Trophoblast cell (in vitro differentiated cells and primary cell): ENCODE measurements at regions not wholly inside any gene's neighbourhood (a gene's known extent, or its start where the extent isn't known, plus 50 kb on each side); places are given as distances from the start of the nearest gene placed in this dataset.

Experiments
- DNase-seq, 2 donors: peaks; one replicate each; pipeline ENCODE4 v3.0.0-alpha.2; 2016
- H2AFZ ChIP-seq: 2 replicates; pipeline ENCODE4 v1.6.1; 2013; ENCODE audit warnings: low read length, moderate library complexity, mild to moderate bottlenecking; ENCODE audit not compliant: insufficient read depth, poor library complexity
- H2AK5ac ChIP-seq: 2 replicates; pipeline ENCODE4 v1.6.1; 2013; ENCODE audit warnings: mild to moderate bottlenecking, low read length
- H2BK120ac ChIP-seq: 2 replicates; pipeline ENCODE4 v1.6.1; 2013; ENCODE audit warnings: low read length, mild to moderate bottlenecking, moderate library complexity; ENCODE audit not compliant: insufficient read depth, poor library complexity
- H2BK12ac ChIP-seq: 2 replicates; pipeline ENCODE4 v1.6.1; 2013; ENCODE audit warnings: mild to moderate bottlenecking, low read length, moderate library complexity
- H2BK5ac ChIP-seq: 2 replicates; pipeline ENCODE4 v1.6.1; 2013; ENCODE audit warnings: low read length, low read depth, moderate library complexity, mild to moderate bottlenecking; ENCODE audit not compliant: poor library complexity
- H3K14ac ChIP-seq: 2 replicates; pipeline ENCODE4 v1.6.1; 2013; ENCODE audit warnings: mild to moderate bottlenecking, low read length
- H3K18ac ChIP-seq: 2 replicates; pipeline ENCODE4 v1.6.1; 2013; ENCODE audit warnings: mild to moderate bottlenecking, low read length
- H3K23ac ChIP-seq: 2 replicates; pipeline ENCODE4 v1.6.1; 2013; ENCODE audit warnings: low read length
- H3K27ac ChIP-seq: 2 replicates; pipeline ENCODE4 v1.5.1; 2013; ENCODE audit warnings: low read depth, mild to moderate bottlenecking, inconsistent platforms, low read length, moderate library complexity
- H3K27me3 ChIP-seq: 2 replicates; pipeline ENCODE4 v1.6.1; 2013; ENCODE audit warnings: inconsistent platforms, mild to moderate bottlenecking, low read length, moderate library complexity; ENCODE audit not compliant: insufficient read depth
- H3K36me3 ChIP-seq, 2 experiments: 1 replicate in 1 of 2; 2 replicates in 1 of 2; pipeline ENCODE4 v1.6.1; 2013; ENCODE audit warnings: low read length in 2 of 2, mild to moderate bottlenecking in 2 of 2, moderate library complexity in 1 of 2; ENCODE audit not compliant: insufficient read depth in 2 of 2, control insufficient read depth in 1 of 2
- H3K4ac ChIP-seq: 2 replicates; pipeline ENCODE4 v1.6.1; 2013; ENCODE audit warnings: low read depth, mild to moderate bottlenecking, low read length, moderate library complexity
- H3K4me1 ChIP-seq, 2 experiments: 1 replicate in 1 of 2; 2 replicates in 1 of 2; pipeline ENCODE4 v1.6.1; 2013; ENCODE audit warnings: low read length in 2 of 2, mild to moderate bottlenecking in 2 of 2, moderate library complexity in 1 of 2; ENCODE audit not compliant: insufficient read depth in 2 of 2, control insufficient read depth in 1 of 2
- H3K4me2 ChIP-seq: 2 replicates; pipeline ENCODE4 v1.6.1; 2013; ENCODE audit warnings: inconsistent platforms, mild to moderate bottlenecking, low read length, moderate library complexity
- H3K4me3 ChIP-seq: 2 replicates; pipeline ENCODE4 v1.5.1; 2013; ENCODE audit warnings: mild to moderate bottlenecking, low read depth, low read length, inconsistent platforms
- H3K79me1 ChIP-seq: one replicate; pipeline ENCODE4 v1.6.1; 2013; ENCODE audit warnings: low read length
- H3K79me2 ChIP-seq: 2 replicates; pipeline ENCODE4 v1.6.1; 2013; ENCODE audit warnings: low read length, mild to moderate bottlenecking; ENCODE audit not compliant: control insufficient read depth, insufficient read depth, poor library complexity
- H3K9ac ChIP-seq: 2 replicates; pipeline ENCODE4 v1.6.1; 2013; ENCODE audit warnings: mild to moderate bottlenecking, low read length
- H3K9me3 ChIP-seq: 2 replicates; pipeline ENCODE4 v1.6.1; 2013; ENCODE audit warnings: low read depth, mild to moderate bottlenecking, control low read depth, inconsistent platforms, low read length; ENCODE audit not compliant: insufficient read depth
- H4K12ac ChIP-seq: 2 replicates; pipeline ENCODE4 v1.6.1; 2013; ENCODE audit warnings: low read depth, mild to moderate bottlenecking, low read length, moderate library complexity
- H4K8ac ChIP-seq: 2 replicates; pipeline ENCODE4 v1.6.1; 2013; ENCODE audit warnings: low read depth, mild to moderate bottlenecking, low read length, moderate library complexity
- H4K91ac ChIP-seq: one replicate; pipeline ENCODE4 v1.6.1; 2013; ENCODE audit warnings: low read depth, mild to moderate bottlenecking, low read length, moderate library complexity
- WGBS: extraction: QIAGEN DNeasy Blood & Tissue Kit; methylation state at CpG from one replicate; pipeline ENCODE4 v1.1.7; 2013; ENCODE audit warnings: missing lambda C conversion rate; ENCODE audit not compliant: insufficient read length, insufficient coverage; ENCODE audit errors: extremely low coverage; 5-methylcytosine and 5-hydroxymethylcytosine counted together

DNA sequence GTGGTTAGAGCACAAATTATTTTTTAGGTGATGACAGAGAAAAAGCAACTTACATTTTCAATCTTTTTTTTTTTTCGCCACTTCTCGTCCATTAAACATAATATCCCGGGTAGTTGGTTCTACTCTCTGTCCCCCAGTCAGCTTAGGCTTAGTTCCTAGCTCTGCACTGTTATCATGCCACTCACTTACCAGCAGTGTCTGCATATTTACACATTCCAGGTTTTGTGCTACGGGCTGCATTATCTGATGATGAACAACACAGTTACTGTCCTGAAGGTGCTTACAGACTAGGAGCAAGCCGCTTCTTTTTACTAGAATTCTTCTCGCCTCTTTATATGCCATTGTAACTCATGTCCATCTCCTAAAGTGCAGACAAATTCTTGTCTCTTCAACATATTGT, 121.8 kb upstream of the NPVF start:
- no peaks in the 10 kb centered on the region for H3K9me3 ChIP-seq
- no peak overlapping the region for H4K91ac ChIP-seq
- H3K4me1 ChIP-seq, result peaks cover 4 to 10% of the 10 kb centered on the region in 2 experiments
- no peak overlapping the region for H3K9ac ChIP-seq
- no peak overlapping the region for H2BK120ac ChIP-seq
- H4K8ac ChIP-seq, result no peak overlapping the region
- H2AFZ ChIP-seq, result no peak overlapping the region
- H2AK5ac ChIP-seq, result no peak overlapping the region
- no peak overlapping the region for H3K23ac ChIP-seq
- H3K27me3 ChIP-seq, result no peaks in the 10 kb centered on the region
- no peak overlapping the region for H3K27ac ChIP-seq
- WGBS, result no CpG with 5 or more reads among the region's 6 CpGs
- H3K79me2 ChIP-seq, result no peaks in the 10 kb centered on the region
- no peak overlapping the region for H2BK5ac ChIP-seq
- no peak overlapping the region for H4K12ac ChIP-seq
- H3K4me3 ChIP-seq, result no peak overlapping the region
- DNase-seq, result peak; percentile 77 to 87
- H3K4ac ChIP-seq, result no peak overlapping the region
- no peak overlapping the region for H3K18ac ChIP-seq
- no peaks in the 10 kb centered on the region for H3K36me3 ChIP-seq
- H3K79me1 ChIP-seq, result peaks cover 6% of the 10 kb centered on the region
- peak overlapping the region; percentile 9 for H3K4me2 ChIP-seq
- no peak overlapping the region for H3K14ac ChIP-seq
- H2BK12ac ChIP-seq, result no peak overlapping the region

DNA sequence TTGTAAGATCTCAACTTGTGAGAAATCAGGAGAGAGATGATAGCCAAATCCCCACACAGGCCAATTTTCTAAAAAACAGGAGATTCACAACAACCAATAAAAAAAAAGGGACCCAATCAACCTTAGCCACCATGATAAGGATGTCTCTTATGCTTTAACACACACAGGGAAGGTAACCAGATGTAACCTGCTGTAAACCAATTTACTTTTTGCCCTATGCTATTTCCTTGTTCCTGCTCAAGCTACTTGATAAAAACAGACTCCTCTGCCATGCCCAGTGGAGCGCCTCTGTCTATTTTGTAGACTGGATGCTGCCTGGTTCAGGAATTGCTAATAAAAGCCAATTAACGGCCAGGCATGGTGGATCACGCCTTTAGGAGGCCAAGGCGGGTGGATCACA, 123.5 kb upstream of the NPVF start:
- no peak overlapping the region for H3K18ac ChIP-seq
- H3K4me3 ChIP-seq, result no peak overlapping the region
- no peaks in the 10 kb centered on the region for H3K27me3 ChIP-seq
- peaks cover 6% of the 10 kb centered on the region for H3K79me1 ChIP-seq
- no peaks in the 10 kb centered on the region for H3K79me2 ChIP-seq
- no peak overlapping the region for H2BK120ac ChIP-seq
- no peak overlapping the region for H2AK5ac ChIP-seq
- no peak overlapping the region for H4K91ac ChIP-seq
- no peak overlapping the region for H3K4ac ChIP-seq
- no peak overlapping the region for H3K23ac ChIP-seq
- H2AFZ ChIP-seq, result no peak overlapping the region
- H3K36me3 ChIP-seq, result no peaks in the 10 kb centered on the region
- no peak overlapping the region for H2BK5ac ChIP-seq
- H4K12ac ChIP-seq, result no peak overlapping the region
- H4K8ac ChIP-seq, result no peak overlapping the region
- H3K27ac ChIP-seq, result no peak overlapping the region
- peaks cover 4 to 10% of the 10 kb centered on the region in 2 experiments for H3K4me1 ChIP-seq
- no CpG with 5 or more reads among the region's 4 CpGs for WGBS
- H3K9me3 ChIP-seq, result no peaks in the 10 kb centered on the region
- H3K9ac ChIP-seq, result no peak overlapping the region
- H3K4me2 ChIP-seq, result no peak overlapping the region
- no peak for DNase-seq
- peak overlapping the region; percentile 34 for H2BK12ac ChIP-seq
- no peak overlapping the region for H3K14ac ChIP-seq

DNA sequence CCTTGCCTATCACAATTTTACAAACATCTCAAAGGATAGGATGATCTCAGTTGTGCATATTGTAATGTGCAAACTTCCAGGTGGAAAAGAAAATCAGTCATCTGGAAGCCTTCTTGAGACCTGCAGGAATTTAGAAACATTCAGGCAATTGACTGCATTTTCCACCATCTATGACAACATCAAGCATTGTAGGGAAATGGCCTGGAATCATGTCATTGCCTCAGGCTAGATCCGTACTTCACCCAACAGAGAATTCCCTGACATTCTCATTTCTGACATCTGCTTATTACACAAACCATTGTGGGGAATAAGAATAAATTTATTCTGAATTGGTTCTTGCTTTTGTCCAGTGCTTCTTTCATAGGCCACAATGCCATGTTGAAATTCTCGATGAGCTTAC, 124.9 kb upstream of the NPVF start:
- no CpG with 5 or more reads among the region's 2 CpGs for WGBS
- H3K9ac ChIP-seq, result no peak overlapping the region
- DNase-seq, result peak; percentile 56 to 82

DNA sequence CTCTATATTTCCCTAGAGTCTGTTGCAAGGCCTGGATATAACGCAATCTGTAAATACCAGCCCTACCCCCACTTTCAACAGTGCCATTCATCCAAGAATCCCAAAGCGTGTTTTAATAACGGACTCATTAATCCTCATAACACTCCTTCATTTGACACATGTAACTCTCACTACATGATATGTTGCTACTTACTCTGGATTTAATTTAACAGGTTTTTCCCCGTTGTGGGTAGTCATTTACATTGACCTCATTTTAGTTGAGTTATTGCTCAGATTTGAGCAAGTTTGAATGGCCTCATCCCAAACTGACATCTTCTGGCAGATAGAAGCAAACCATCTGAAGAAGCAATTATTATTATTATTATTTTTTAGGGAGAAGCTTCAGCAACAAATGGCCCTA, 125.4 kb upstream of the NPVF start:
- Histone ChIP-seq H2AK5ac (no peak overlapping the region), H3K79me2 (no peaks in the 10 kb centered on the region), H2BK5ac (no peak overlapping the region), H2BK120ac (no peak overlapping the region), H3K9me3 (no peaks in the 10 kb centered on the region), H3K23ac (no peak overlapping the region), H3K9ac (no peak overlapping the region), H3K27me3 (no peaks in the 10 kb centered on the region), H4K12ac (no peak overlapping the region), H3K18ac (no peak overlapping the region), H3K27ac (no peak overlapping the region), H4K8ac (no peak overlapping the region), H3K14ac (no peak overlapping the region), H2AFZ (no peak overlapping the region), H3K4ac (no peak overlapping the region), H3K4me1 (peaks cover 2 to 10% of the 10 kb centered on the region in 2 experiments), H3K4me3 (no peak overlapping the region), H3K4me2 (no peak overlapping the region), H3K79me1 (peaks cover 6% of the 10 kb centered on the region), H2BK12ac (no peak overlapping the region), H3K36me3 (no peaks in the 10 kb centered on the region), H4K91ac (no peak overlapping the region)
- WGBS, result no CpG with 5 or more reads among the region's 4 CpGs
- no peak for DNase-seq

More for the DNA sequence above, 124.9 kb upstream of the NPVF start:
- H3K14ac ChIP-seq, result no peak overlapping the region
- peak overlapping the region; percentile 1 for H2BK120ac ChIP-seq
- H3K79me1 ChIP-seq, result peaks cover 6% of the 10 kb centered on the region
- no peaks in the 10 kb centered on the region for H3K36me3 ChIP-seq
- H3K4me3 ChIP-seq, result no peak overlapping the region
- no peaks in the 10 kb centered on the region for H3K9me3 ChIP-seq
- no peak overlapping the region for H4K12ac ChIP-seq
- no peak overlapping the region for H3K23ac ChIP-seq
- H3K4me2 ChIP-seq, result no peak overlapping the region
- H3K4ac ChIP-seq, result no peak overlapping the region
- H2BK5ac ChIP-seq, result no peak overlapping the region
- H3K27ac ChIP-seq, result peak overlapping the region; percentile 13
- no peak overlapping the region for H3K18ac ChIP-seq
- no peak overlapping the region for H2AK5ac ChIP-seq
- no peaks in the 10 kb centered on the region for H3K79me2 ChIP-seq
- H4K8ac ChIP-seq, result no peak overlapping the region
- no peak overlapping the region for H2AFZ ChIP-seq
- H2BK12ac ChIP-seq, result no peak overlapping the region
- no peaks in the 10 kb centered on the region for H3K27me3 ChIP-seq
- no peak overlapping the region for H4K91ac ChIP-seq
- H3K4me1 ChIP-seq, result peaks cover 4 to 10% of the 10 kb centered on the region in 2 experiments
